ENCODE measurements at regions not wholly inside any gene's neighbourhood (a gene's known extent, or its start where the extent isn't known, plus 50 kb on each side); places are given as distances from the start of the nearest gene placed in this dataset.
"Not testable (repeated sequence)": the region's sequence is repeated elsewhere in the genome, so short reads cannot be mapped to it uniquely, and the experiment has no call there.

DNA sequence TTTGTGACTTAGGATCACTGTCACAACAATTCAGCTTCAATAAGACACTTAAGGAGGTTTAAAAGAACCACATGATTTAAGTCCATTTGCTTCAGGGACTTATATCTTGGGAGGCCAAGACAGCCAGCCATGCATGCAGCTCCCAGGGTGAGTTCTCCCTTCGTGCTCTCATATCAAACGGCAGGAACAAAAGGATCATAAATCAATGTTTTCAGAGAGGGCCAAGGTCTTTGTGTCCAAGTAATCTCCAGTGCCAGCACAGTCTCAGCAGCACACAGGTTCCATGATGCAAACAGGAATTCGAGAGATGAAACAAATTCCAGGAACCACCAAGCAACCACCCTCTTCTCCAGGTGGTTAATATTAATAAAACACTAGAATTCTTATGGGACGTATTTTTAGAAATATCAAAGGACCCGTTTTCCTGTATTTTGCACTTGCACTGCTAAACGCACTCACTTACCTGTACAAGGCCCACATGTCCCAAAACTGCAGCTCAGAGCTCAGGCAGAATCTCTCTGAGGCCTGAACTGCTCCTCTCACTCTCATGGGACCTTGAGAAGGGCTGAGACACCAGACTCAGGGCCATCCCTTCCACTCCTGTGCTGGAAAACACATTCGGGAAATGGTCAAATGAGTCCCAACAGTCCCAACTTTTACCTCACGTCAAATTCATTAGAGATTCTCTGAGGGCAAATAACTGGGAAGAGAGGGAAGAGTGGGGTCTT lies 100.0 kb upstream of the RAB4A start:
- TF ChIP-seq, protein P1, sequence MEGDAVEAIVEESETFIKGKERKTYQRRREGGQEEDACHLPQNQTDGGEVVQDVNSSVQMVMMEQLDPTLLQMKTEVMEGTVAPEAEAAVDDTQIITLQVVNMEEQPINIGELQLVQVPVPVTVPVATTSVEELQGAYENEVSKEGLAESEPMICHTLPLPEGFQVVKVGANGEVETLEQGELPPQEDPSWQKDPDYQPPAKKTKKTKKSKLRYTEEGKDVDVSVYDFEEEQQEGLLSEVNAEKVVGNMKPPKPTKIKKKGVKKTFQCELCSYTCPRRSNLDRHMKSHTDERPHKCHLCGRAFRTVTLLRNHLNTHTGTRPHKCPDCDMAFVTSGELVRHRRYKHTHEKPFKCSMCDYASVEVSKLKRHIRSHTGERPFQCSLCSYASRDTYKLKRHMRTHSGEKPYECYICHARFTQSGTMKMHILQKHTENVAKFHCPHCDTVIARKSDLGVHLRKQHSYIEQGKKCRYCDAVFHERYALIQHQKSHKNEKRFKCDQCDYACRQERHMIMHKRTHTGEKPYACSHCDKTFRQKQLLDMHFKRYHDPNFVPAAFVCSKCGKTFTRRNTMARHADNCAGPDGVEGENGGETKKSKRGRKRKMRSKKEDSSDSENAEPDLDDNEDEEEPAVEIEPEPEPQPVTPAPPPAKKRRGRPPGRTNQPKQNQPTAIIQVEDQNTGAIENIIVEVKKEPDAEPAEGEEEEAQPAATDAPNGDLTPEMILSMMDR (IDR thresholded peaks at IDR 0.05; ENCODE audit: insufficient read depth, low read depth, low read length), result no peak
- DNase-seq (ENCODE audit: low read depth), result no peak
- no peak overlapping the region for H3K4me3 ChIP-seq (ENCODE audit: low read depth, low read length)

DNA sequence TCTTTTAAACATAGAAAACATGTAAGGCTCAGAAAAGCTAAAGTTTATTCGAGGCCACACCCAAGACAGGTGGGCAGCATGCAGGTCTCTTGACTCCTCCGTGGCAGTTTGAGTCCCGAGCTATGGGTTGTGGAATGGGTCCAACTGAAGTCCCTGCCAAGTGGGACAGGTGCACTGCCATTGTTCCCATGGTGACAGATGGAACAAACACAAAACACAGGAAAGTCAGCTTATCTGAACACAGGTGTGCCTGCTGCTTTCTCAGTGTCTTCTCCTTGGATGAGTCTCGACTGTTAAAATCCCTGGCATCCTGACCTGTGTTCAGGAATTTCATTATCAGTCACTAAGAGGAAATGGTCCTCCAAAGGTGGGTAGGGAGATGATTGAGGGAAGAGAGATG lies 99.0 kb upstream of the RAB4A start:
- H3K4me3 ChIP-seq (ENCODE audit: low read depth, low read length), result no peak overlapping the region
- TF ChIP-seq, protein P1 (IDR thresholded peaks at IDR 0.05; ENCODE audit: insufficient read depth, low read depth, low read length), result no peak
- no peak for DNase-seq (ENCODE audit: low read depth)

DNA sequence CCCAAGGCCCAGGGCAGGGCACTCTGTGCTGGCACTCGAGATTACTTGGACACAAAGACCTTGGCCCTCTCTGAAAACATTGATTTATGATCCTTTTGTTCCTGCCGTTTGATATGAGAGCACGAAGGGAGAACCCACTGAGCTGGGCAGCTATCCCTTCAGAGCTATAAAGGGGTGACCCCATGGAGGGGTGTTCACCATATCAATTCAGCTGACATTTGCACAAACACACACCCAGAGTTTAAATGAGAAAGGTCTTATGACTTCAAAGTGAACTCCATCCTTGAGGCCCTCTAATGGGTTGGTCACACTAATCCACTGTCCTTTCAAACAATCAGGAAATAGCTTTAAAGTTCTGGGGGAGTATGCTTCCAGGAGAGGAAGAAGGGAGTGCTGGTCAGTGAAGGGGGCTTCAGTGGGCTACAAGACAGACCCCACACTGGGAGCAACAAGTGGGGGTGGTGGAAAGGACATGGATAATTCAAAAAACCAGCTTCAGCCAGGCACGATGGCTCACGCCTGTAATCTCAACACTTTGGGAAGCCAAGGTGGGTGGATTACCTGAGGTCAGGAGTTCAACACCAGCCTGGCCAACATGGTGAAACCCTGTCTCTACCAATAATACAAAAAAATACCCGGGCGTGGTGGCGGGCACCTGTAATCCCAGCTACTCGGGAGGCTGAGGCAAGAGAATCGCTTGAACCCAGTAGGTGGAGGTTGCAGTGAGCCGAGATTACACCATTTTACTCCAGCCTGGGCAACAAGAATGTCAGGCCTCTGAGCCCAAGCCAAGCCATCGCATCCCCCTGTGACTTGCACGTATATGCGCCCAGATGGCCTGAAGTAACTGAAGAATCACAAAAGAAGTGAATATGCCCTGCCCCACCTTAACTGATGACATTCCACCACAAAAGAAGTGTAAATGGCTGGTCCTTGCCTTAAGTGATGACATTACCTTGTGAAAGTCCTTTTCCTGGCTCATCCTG lies 97.1 kb upstream of the RAB4A start:
- not testable (repeated sequence) for DNase-seq (ENCODE audit: low read depth); H3K4me3 ChIP-seq (ENCODE audit: low read depth, low read length)

DNA sequence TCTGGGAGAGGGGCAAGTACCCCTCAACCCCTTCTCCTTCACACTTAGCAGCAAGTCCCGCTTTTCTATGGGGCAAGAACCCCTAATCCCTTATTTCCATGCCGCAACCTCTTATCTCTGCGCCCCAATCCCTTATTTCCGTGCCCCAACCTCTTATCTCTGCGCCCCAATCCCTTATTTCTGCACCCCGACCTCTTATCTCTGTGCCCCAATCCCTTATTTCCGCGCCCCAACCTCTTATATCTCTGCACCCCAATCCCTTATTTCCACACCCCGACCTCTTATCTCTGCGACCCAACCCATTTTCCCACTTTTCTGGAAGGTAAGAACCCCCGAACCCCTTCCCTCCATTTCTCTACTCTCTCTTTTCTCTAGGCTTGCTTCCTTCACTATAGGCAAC lies 95.6 kb upstream of the RAB4A start:
- not testable (repeated sequence) for H3K4me3 ChIP-seq (ENCODE audit: low read depth, low read length); DNase-seq (ENCODE audit: low read depth)

DNA sequence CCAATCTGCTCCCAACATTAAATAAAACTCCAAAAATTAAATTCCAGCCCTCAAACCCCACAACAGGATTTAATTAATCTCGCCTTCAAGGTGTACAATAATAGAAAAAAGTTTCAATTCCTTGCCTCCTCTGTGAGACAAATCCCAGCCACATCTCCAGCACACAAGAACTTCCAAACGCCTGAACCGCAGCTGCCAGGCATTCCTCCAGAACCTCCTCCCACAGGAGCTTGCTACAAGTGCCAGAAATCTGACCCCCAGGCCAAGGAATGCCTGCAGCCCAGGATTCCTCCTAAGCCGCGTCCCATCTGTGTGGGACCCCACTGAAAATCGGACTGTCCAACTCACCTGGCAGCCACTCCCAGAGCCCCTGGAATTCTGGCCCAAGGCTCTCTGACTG lies 94.5 kb upstream of the RAB4A start:
- not testable (repeated sequence) for DNase-seq (ENCODE audit: low read depth); H3K4me3 ChIP-seq (ENCODE audit: low read depth, low read length)

DNA sequence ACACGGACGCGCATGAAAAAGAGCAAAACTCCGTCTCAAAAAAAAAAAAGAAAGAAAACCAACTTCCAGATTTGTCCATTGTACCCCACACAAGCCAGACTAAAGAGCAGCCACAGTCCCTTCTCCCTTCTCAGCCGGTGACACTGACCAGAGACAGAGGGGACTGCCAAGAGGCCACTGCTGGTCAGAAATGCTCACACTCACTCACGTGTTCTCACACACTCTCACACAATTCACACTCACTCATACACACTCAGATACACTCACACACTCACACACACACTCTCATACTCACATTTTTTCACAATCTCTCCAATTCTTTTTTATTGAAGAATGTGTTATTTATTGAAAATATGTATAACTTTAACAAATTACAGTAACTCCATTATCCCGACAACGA lies 90.8 kb upstream of the RAB4A start:
- H3K4me3 ChIP-seq (ENCODE audit: low read depth, low read length), result no peak overlapping the region
- TF ChIP-seq, protein P1 (IDR thresholded peaks at IDR 0.05; ENCODE audit: insufficient read depth, low read depth, low read length), result no peak
- no peak for DNase-seq (ENCODE audit: low read depth)

DNA sequence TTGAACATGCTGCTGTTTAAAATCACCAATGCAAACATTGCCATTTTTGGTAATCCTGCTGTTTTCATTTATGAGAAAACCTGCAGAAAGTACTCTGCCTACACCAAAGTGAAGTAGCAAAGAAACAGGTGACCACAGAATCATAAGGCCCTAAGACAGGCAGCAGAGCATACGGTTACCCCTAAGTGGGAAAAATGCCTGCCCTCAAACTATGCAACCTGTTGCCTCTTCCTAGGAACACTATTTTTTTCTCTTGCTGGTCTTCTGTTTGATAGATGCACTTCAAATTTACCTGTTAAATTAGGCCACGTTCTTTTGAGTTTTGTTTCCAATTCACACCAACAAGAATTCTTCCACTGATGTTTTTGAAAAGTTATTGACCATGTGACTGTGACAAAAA lies 89.5 kb upstream of the RAB4A start:
- no peak overlapping the region for H3K4me3 ChIP-seq (ENCODE audit: low read depth, low read length)
- no peak for DNase-seq (ENCODE audit: low read depth)
- TF ChIP-seq, protein P1 (IDR thresholded peaks at IDR 0.05; ENCODE audit: insufficient read depth, low read depth, low read length), result no peak

DNA sequence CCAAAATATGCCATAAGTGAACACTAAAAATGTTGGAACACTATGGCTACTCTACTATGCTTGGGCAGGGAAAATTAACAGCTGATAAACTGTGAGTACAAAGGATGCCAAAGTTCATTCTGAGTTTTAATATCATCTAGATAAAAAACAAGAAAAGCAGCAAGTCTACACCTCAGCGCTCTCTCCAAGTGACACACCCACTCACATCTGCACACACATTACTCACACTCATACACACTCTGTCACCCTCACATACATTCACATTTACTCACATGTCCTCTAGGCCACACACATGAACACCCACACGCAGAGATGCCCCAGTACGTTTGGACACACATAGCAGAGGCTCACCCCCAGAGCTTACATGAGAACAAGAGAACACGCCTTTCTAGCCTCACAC lies 87.3 kb upstream of the RAB4A start:
- TF ChIP-seq, protein P1 (IDR thresholded peaks at IDR 0.05; ENCODE audit: insufficient read depth, low read depth, low read length), result no peak
- DNase-seq (ENCODE audit: low read depth), result no peak
- H3K4me3 ChIP-seq (ENCODE audit: low read depth, low read length), result no peak overlapping the region
